HG02884 (cell line): ENCODE measurements at regions not wholly inside any gene's neighbourhood (a gene's known extent, or its start where the extent isn't known, plus 50 kb on each side); places are given as distances from the start of the nearest gene placed in this dataset.

Experiments
- ATAC-seq: cut with Tn5 transposase; IDR thresholded peaks from one replicate; pipeline ENCODE4 v1.9.1; 2021; ENCODE audit warnings: mild to moderate bottlenecking, moderate library complexity; ENCODE audit not compliant: unreplicated experiment

DNA sequence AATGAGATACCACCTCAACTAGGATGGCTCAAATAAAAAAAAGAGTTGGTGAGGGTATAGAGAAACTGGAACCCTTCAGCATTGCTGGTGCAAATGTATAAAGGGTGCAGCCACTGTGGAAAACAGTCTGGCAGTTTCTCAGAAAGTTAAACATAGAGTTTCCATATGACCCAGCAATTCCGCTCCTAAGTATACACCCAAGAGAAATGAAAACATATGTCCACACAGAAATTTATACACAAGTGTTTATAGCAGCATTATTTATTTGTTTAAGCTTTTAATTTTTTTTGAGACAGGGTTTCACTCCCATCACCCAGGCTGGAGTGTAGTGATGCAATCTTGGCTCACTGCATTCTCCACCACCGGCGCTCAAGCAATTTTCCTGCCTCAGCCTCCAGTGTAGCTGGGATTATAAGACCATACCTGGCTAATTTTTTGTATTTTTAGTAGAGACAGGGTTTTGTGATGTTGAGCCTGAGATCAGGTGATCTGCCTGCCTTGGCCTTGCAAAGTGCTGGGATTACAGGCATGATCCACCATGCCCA lies 118.2 kb upstream of the KIF5B start:
- no peak for ATAC-seq

DNA sequence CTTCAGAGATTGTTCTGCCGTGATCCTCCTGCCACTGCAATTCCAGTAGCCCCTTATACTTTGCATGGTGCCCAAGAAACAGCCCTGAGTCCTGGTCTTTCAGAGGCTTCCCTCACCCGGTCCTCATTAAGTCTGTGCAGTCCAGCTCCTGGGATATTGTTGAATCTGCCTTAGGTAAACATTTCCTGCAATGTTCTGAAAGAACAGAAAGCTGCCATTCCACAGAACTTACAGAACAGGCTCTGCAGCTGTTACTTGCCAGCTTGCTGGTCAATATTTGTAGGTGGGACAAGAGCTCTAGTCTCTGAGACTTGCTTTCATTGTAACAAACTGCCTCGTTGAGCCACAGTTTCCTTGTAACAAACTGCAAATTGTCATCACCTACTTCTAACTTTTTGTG lies 115.0 kb upstream of the KIF5B start:
- no peak for ATAC-seq

DNA sequence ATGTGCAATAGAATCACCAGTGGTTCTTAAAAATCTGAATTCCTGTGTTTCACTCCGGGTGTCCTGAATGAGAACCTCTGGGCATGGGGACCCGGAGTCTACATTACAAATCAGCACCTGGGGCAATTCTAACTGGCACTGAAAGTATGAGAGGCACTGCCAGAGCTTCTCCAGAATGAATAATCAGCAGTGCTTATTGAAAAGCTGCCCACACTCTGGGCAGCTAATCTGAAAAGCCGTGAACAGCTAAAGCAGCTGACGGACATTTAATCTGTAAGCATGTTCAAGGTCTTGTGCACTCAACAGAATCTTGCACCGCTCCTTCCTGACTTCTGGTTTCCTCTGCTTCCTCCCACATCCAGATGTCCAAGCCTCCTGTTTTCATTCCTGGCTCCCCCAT lies 113.3 kb upstream of the KIF5B start:
- ATAC-seq = no peak

DNA sequence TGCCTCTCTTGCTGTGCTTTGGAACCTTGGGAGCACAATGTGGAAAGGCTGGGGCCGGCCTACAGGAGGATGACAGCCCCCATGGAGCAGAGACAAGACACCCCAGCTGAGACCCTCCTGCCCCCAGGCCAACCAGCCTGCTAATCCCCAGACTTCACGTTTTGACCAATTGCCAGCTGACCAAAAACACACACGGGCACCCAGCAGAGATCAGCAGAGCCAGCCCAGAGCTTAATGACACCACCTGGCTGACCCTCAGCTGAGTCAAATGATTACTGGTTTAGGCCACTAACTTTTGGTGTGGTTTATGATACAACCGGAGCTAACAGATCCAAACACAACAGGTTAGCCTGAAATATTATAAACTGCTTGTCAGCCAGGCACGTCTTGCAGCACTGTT lies 111.2 kb upstream of the KIF5B start:
- no peak for ATAC-seq

DNA sequence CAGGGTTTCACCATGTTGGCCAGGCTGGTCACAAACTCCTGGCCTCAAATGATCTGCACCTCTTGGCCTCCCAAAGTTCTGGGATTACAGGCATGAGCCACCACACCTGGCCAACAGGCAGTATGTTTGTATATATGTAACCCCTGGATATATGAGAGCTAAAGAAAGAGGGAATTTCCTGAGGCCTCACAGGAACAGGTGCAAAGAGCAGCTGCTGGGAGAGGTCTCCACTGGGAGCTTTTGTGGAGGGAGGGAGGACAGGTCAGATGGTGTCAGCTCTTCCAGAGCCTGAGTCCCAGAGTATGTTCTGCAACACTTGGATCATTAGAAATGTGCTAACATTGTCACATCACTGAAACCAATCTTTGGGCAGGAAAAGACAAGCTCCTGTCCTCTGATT lies 110.1 kb upstream of the KIF5B start:
- ATAC-seq = no peak

DNA sequence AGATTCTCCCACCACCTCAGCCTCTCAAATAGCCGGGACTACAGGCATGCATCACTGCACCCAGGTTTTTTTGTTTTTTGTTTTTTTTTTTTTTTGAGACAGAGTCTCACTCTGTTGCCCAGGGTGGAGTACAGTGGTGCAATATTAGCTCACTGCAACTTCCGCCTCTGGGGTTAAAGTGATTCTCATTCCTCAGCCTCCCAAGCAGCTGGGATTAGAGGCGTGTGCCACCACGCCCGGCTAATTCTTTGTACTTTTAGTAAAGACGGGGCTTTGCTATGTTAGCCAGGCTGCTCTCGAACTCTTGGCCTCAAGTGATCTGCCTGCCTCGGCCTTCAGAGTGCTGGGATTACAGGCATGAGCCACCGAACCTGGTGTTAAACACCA lies 107.5 kb upstream of the KIF5B start:
- ATAC-seq = no peak

DNA sequence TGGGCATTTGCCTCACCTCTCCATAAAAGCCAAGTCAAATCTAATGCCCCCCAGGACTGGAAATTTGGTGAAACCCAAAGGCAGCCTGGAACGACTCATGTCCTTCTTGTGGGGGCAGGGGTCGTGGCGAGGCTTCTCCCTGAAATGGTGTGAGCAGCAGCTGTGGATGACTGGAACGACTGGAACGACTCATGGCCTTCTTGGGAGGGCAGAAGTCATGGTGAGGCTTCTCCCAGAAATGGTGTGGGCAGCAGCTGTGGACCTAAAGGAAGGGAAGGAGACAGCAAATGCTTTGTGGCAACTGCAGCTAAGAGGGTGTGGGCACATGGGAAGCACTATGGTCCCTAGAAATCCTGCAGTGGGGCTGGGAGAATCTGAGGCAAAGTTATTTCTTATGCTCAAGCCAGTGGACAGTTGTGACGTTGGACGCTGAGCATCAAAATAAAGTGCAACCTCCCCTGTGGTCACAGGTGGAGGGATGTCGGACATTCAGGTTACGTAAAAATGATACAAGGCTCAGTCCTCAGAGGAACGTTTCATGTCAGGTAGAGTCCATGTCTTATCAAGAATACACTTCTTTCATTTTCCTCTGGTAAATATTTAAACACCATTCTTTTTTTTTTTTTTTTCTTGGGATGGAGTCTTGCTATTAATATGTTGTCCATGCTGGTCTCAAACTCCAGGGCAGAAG lies 107.0 kb upstream of the KIF5B start:
- no peak for ATAC-seq

DNA sequence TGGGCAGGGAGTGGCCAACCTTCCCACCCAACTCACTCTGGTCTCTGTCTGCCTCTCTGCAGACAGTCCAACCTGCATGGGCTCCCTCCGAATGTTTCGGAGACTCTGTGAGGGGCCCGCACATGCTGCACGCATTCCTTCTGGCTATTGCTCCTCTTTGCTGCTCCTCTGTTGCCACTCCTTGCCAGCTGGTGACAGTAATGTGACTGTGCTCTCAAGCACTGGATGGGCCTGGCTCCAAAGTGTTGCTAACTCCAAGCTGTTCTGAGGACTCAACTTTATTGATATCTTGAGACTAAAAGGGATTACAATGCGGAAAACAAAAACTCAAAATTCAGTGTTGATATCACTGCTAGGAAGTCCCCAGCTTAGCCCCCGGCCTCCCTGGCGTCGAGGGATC lies 105.4 kb upstream of the KIF5B start:
- ATAC-seq = no peak

DNA sequence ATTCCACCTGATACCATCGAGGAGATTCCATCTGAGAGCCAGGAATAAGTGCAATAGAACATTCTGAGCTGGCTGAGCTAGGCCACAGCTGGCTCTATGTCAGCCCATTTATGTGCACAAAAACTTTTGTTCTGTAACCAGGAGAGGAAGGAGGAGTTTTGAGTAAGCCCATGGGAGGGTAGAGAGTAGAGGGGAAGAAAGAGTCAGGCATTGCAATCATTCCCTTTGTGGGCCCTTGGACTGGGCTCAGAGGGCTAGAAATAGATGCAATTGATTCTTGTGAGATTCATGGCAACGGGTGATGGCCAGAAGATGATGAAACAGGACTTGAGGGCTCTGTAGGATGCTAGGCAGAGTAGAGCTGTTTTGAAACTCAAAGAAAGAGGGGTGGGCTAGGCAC lies 104.6 kb upstream of the KIF5B start:
- ATAC-seq = no peak

DNA sequence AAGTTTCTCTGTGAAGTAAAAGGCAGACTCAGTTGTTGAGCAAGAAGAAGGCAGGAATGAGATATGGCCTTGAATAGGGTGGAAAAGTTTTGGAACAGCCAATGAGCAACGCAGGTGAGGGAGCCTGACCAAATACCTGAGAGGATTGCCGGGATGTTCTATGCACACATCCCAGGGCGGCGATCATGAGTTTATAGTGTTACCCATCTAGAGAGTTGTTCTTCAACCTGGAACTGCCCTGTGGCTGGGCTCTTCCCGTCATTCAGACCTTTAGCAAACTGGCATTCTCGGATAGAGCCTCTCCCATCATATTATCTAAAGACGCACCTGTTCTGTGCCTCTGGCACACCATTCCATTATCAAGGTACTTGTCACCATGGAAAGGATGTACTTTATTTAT lies 103.0 kb upstream of the KIF5B start:
- ATAC-seq = no peak

DNA sequence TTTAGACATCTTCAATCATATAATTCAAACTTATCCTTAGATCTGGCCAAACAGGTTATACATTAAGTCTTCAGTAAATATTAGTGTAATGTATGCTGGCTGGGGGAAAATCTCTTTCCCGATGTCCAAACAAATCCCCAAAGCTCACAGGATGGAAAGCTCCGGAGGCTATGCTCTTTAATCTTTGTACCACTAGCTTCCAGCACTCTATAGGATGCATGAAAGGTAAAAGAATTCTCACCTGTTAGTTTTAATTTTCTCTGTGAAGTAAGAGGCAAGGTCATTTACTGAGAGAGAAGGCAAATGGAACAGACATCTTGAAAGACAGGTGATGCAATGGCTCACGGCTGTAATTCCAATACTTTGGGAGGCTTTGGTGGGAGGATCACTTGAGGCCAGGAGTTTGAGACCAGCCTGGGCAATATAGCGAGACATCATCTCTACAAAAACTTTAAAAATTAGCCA lies 99.8 kb upstream of the KIF5B start:
- ATAC-seq = no peak

DNA sequence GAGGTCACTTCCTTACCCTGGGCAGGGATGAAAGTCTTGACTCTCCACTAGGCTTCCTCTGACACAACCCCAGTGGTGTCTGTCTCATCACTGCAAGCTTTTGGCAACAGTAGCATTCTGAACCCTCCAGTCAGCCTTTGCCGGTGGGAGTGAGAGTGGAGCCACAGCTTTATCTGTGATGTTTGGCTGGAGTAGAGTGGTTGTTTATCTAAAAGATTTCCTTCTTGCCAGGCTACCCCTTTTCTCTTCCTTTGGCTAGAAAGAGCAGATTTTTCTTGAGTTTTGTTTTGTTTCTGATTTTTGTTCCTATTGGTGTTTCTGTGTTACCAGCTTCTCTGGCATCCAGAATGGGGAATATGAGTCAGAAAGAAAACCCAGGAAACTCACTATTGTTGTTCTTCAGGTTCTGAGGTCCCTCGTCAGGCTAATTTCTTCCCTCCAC lies 98.9 kb upstream of the KIF5B start:
- ATAC-seq = no peak

DNA sequence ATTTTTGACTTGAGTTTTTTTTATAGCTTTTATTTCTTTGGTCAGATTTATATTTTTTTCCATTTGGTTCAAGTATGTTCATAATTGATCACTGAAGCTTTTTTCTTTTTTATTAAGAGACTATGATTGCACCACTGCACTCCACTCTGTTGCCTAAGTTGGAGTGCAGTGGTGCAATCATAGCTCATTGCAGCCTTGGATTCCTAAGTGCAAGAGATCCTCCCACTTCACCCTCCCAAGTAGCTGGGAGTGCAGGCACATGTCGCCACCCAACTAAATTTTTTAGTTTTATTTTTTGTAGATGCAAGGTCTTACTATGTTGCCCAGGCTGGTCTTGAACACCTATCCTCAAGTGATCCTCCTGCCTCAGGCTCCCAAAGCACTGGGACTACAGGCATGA lies 97.7 kb upstream of the KIF5B start:
- ATAC-seq = no peak

DNA sequence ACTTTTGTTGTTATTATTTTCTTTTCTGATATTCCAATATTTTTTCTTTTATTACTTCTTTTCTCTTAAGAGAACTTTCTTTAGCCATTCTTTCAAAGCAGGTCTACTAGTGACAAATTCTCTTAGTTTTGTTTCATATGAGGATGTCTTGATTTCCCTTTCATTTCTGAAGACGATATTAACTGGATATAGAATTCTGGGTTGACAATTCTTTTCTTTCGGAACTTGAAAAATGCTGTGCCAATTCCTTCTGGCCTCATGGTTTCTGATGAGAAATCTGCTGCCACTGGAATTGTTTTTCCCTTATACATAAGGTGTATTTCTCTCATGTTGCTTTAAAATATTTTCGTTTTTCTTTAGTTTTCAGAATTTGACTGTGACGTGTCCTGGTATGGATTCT lies 97.0 kb upstream of the KIF5B start:
- no peak for ATAC-seq

DNA sequence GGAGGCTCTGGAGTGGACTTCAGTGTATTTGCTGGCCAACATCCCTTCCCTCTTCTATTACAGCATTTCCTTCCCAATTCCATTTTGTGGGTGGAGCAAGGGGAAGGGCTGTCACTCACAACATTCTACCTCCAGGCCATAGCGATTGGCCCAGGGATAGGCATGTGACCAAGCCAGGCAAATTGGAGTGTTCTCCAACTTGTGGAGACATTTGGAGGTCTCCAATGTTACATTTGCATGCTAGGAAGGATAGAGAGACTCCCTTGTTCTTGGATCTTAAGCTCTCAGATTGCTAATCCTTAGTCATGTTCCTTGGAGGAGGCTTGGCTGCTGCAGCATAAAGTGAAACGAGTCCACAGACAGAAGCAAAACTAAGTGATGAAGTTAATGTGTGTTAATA lies 95.6 kb upstream of the KIF5B start:
- ATAC-seq = no peak

DNA sequence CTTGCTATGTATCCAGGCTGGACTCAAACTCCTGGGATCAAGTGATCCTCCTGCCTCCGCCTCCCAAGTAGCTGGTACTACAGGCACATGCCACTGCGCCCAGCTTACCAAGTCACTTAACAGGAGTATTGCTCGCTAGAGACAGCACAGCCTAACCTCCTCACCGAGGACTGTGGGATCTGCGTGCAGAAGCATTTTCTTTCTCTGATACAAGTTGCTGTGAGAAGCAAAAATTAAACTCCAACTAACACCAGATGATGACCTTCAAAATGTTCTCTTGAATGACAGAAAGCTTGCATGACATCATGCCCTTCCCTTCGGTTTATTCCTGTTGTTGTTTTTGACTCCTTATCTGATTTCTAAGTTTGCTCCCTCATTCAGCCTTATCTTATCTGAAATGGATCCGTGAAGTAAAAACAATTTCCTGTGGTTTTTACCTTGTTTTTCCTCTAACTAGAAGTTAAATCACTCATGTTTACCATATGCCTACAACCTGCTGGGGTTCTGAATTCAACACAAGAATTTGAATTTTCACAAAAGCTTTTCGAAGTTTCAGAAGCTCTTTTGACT lies 94.4 kb upstream of the KIF5B start:
- no peak for ATAC-seq

DNA sequence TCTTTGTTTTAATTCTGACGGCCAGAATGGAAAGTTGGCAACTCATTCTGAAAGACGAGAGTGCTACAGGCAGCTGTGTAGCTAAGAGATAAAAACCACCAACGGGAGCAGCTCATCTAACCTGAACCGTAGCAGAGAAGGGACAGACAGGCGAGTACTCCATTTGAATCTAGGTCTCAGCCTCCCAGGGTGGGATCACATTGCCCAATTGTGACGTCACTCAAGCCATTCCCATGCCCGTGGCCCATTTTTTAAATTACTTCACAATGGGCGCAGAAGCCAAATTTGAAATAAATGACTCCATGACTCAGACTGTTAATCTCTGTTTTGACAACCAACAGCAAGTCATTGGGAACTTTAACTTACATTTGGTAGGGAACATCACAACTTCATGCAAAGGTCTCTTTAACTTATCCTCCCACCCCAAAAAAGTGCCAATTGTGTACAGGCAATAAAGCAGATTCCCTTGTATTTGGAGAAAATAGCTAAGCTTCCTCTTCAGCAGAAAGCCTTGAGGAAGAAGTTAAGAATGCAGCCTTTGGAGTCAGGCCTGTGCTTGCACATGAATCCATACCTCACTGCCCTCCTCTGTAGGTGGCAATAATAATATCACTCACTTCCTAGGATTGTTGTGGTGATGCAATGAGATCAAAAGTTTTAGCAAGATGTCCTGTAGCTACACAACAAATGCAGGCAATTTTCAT lies 93.2 kb upstream of the KIF5B start:
- ATAC-seq = peak; percentile 98

DNA sequence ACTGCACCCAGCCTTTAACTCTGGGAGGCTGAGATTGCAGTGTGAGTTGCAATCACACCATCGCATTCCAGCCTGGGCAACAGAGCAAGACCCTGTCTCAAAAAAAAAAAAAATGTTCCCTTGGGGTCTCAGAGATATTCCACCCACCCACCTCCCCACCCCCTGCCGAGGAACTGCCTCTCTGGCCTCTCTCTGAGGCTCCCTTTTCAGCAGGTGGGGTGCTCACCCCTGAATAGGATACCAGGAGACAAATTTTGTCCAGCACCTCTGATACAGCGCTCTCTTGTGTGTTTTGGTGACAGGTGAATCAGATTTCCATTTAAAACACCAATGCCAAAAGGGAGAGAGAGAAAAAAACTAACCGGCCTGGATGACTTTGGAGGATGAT lies 92.6 kb upstream of the KIF5B start:
- ATAC-seq = no peak

DNA sequence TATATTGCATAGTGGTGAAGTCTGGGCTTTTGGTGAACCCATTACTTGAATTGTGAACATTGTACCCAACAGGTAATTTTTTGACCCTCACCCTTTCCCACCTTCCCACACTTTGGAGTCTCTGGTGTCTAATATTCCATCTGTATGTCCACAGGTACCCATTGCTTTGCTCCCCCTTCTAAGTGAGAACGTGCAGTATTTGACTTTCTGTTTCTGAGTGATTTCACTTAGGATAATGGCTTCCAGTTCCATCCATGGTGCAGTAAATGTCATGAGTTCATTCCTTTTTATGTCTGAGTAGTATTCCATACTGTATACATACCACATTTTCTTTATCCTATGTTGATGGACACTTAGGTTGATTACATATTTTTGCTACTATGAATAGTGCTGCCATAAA lies 91.5 kb upstream of the KIF5B start:
- no peak for ATAC-seq

DNA sequence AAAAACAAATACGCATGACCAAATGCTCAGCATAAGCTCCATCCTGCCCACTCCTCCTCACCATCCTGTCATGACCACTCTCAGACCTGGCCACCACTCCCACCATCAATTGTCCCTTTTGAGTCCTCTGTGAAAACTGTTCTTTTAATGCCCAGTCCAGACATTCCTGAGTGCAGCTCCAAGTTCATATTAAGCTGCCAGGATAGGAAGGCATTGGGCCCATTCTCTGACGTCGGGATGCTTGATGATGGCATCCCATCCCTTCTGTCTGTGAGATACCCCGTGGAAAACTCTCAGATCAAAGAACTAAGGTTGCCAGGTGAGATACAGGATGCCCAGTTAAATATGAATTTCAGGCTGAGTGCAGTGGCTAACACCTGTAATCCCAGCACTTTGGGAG lies 89.9 kb upstream of the KIF5B start:
- ATAC-seq = no peak

DNA sequence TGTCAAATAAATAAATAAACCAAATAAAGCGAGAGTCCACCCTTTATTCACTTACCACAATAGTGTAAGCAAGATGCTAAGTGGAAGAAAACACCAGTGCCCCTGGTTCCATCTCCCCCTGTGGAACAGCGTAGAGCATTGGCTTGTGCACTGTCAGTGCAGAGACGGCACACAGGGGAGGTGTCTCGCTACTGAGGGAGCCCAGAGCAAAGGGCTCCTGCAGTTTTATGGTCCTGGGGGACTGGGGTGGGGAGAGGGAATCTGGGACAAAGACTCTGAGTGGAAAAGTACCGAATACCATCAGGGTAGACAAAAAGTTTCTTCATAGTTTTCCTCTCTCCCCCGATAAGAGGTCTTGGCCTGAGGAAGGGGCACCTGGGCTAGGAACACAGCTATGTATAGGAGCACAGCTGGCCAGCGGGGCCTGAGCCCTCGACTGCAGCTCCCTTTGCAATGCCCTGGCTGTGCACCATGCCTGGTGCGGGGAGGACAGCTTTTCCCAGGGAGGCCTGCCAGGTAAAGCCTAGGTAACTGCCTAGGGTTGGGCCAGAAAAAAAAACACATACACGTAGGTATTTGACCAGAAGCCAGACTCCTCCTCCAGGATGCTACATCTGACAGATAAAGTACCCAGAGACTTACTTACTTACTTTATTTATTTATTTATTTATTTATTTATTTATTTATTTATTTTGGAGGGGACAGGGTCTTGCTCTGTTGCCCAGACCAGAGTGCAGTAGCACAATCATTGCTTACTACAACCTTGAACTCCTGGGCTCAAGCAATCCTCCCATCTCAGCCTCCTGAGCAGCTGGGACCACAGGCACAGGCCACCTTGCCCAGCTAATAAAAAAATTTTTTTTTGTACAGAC lies 88.8 kb upstream of the KIF5B start:
- ATAC-seq = no peak
